Erythroblast (primary cell): ENCODE measurements at regions not wholly inside any gene's neighbourhood (a gene's known extent, or its start where the extent isn't known, plus 50 kb on each side); places are given as distances from the start of the nearest gene placed in this dataset.
"Not testable (repeated sequence)": the region's sequence is repeated elsewhere in the genome, so short reads cannot be mapped to it uniquely, and the experiment has no call there.

ENCODE experiments used
- DNase-seq, 2 experiments: peaks; one replicate each; lab custom pipeline; 2025; lab: John Stamatoyannopoulos, UW
- GATA1 ChIP-seq: IDR thresholded peaks from 2 replicates; pipeline ENCODE4 v1.6.1; 2011; ENCODE audit warnings: low read depth, mild to moderate bottlenecking, control low read depth, low read length, moderate library complexity
- POLR2A ChIP-seq: IDR thresholded peaks from 2 replicates; pipeline ENCODE4 v1.6.1; 2011; ENCODE audit warnings: mild to moderate bottlenecking, low read length

- no peak for DNase-seq
- TF ChIP-seq GATA1: no peak
- no peak for TF ChIP-seq POLR2A
Observed at GRCh38 chr12:70008944-70009343, 183.9 kb downstream of the MYRFL start.

- no peak for DNase-seq
- TF ChIP-seq POLR2A: no peak
- TF ChIP-seq GATA1: no peak
Observed at GRCh38 chr12:70011353-70011752, 186.3 kb downstream of the MYRFL start.

GRCh38 chr12:70013016-70013415, 188.0 kb downstream of the MYRFL start:
- DNase-seq: not testable (repeated sequence)

- no peak for DNase-seq
- TF ChIP-seq GATA1: no peak
- no peak for TF ChIP-seq POLR2A
Observed at GRCh38 chr12:70028515-70028914, 203.5 kb downstream of the MYRFL start.

GRCh38 chr12:70028918-70029317, 203.9 kb downstream of the MYRFL start:
- DNase-seq: no peak
- TF ChIP-seq POLR2A (no peak), GATA1 (no peak)

- DNase-seq: no peak
- TF ChIP-seq POLR2A (no peak), GATA1 (no peak)
Observed at GRCh38 chr12:70031046-70031445, 206.0 kb downstream of the MYRFL start.

- no peak for DNase-seq
- TF ChIP-seq POLR2A: no peak
- no peak for TF ChIP-seq GATA1
Observed at GRCh38 chr12:70032076-70032475, 207.0 kb downstream of the MYRFL start.

GRCh38 chr12:70033310-70033709, 208.3 kb downstream of the MYRFL start:
- no peak for DNase-seq
- TF ChIP-seq POLR2A (no peak), GATA1 (no peak)

- no peak for DNase-seq
- no peak for TF ChIP-seq GATA1
Observed at GRCh38 chr12:70040141-70040540, 203.1 kb upstream of the CNOT2 start.

- no peak for TF ChIP-seq POLR2A
- TF ChIP-seq GATA1: no peak
- no peak for DNase-seq
Observed at GRCh38 chr12:70042675-70043074, 200.6 kb upstream of the CNOT2 start.

- TF ChIP-seq GATA1 (no peak), POLR2A (no peak)
- DNase-seq: no peak
Observed at GRCh38 chr12:70043490-70044138, 199.6 kb upstream of the CNOT2 start.

- TF ChIP-seq GATA1 (no peak), POLR2A (no peak)
- peak; percentile 28 to 53 for DNase-seq
Observed at GRCh38 chr12:70044167-70044566, 199.1 kb upstream of the CNOT2 start.

- no peak for DNase-seq
- TF ChIP-seq GATA1: no peak
- no peak for TF ChIP-seq POLR2A
Observed at GRCh38 chr12:70045036-70045435, 198.2 kb upstream of the CNOT2 start.

GRCh38 chr12:70045514-70045913, 197.7 kb upstream of the CNOT2 start:
- DNase-seq: no peak
- TF ChIP-seq POLR2A (no peak), GATA1 (no peak)

- TF ChIP-seq POLR2A: no peak
- no peak for TF ChIP-seq GATA1
- no peak for DNase-seq
Observed at GRCh38 chr12:70048521-70049250, 194.5 kb upstream of the CNOT2 start.
